Stimulated activated CD4-positive, alpha-beta T cell treated with anti-CD3 and anti-CD28 coated beads, Interleukin-4, amount 100 ng/mL, for 4 hours (primary cell): ENCODE measurements at regions not wholly inside any gene's neighbourhood (a gene's known extent, or its start where the extent isn't known, plus 50 kb on each side); places are given as distances from the start of the nearest gene placed in this dataset.

Experiments used
- DNase-seq, 2 experiments: peaks; one replicate each; pipeline ENCODE4 v3.0.0-alpha.2; 2020

- DNase-seq, result peak; percentile 50 to 67
Observed at GRCh38 chr11:116276051-116277044, 496.4 kb downstream of the BUD13 start.

GRCh38 chr11:116275635-116276034 lies 497.2 kb downstream of the BUD13 start:
- DNase-seq, result no peak

- DNase-seq, result no peak
Observed at GRCh38 chr11:116274521-116274920, 498.3 kb downstream of the BUD13 start.

GRCh38 chr11:116272181-116272789 lies 500.5 kb downstream of the BUD13 start:
- DNase-seq, result no peak

- no peak for DNase-seq
Observed at GRCh38 chr11:116271479-116271878, 501.3 kb downstream of the BUD13 start.

GRCh38 chr11:116267146-116267545 lies 505.6 kb downstream of the BUD13 start:
- no peak for DNase-seq

- no peak for DNase-seq
Observed at GRCh38 chr11:116263770-116264169, 509.0 kb downstream of the BUD13 start.

- no peak for DNase-seq
Observed at GRCh38 chr11:116263019-116263418, 509.8 kb downstream of the BUD13 start.

GRCh38 chr11:116262370-116262769 lies 510.4 kb downstream of the BUD13 start:
- DNase-seq, result no peak

- DNase-seq, result no peak
Observed at GRCh38 chr11:116261606-116262005, 511.2 kb downstream of the BUD13 start.

GRCh38 chr11:116258821-116259220 lies 514.0 kb downstream of the BUD13 start:
- no peak for DNase-seq

GRCh38 chr11:116257883-116258282 lies 514.9 kb downstream of the BUD13 start:
- no peak for DNase-seq

GRCh38 chr11:116257092-116257491 lies 515.7 kb downstream of the BUD13 start:
- DNase-seq, result no peak

- no peak for DNase-seq
Observed at GRCh38 chr11:116256215-116256614, 516.6 kb downstream of the BUD13 start.

- no peak for DNase-seq
Observed at GRCh38 chr11:116255321-116255953, 517.4 kb downstream of the BUD13 start.

- DNase-seq, result no peak
Observed at GRCh38 chr11:116250155-116250554, 522.6 kb downstream of the BUD13 start.

- DNase-seq, result no peak
Observed at GRCh38 chr11:116249561-116249960, 523.2 kb downstream of the BUD13 start.

- DNase-seq, result no peak
Observed at GRCh38 chr11:116244889-116245288, 527.9 kb downstream of the BUD13 start.

GRCh38 chr11:116244439-116244838 lies 528.3 kb downstream of the BUD13 start:
- no peak for DNase-seq

- no peak for DNase-seq
Observed at GRCh38 chr11:116243991-116244390, 528.8 kb downstream of the BUD13 start.

GRCh38 chr11:116242006-116242405 lies 530.8 kb downstream of the BUD13 start:
- DNase-seq, result no peak

GRCh38 chr11:116240710-116241109 lies 532.1 kb downstream of the BUD13 start:
- DNase-seq, result no peak

- no peak for DNase-seq
Observed at GRCh38 chr11:116239247-116239646, 533.5 kb downstream of the BUD13 start.
